ENCODE measurements at regions not wholly inside any gene's neighbourhood (a gene's known extent, or its start where the extent isn't known, plus 50 kb on each side); places are given as distances from the start of the nearest gene placed in this dataset.

- WGBS, 2 donors, result 71 to 85% methylated on average over 21 of the region's 21 CpGs
- no peak overlapping the region for H3K4me3 ChIP-seq (ENCODE audit: low read depth, poor library complexity, severe bottlenecking)
- no peak for TF ChIP-seq POLR2A (IDR thresholded peaks at IDR 0.05)
- no peak for TF ChIP-seq CTCF (IDR thresholded peaks at IDR 0.05)
- intact Hi-C loops (cut with DNase I; ENCODE audit: low total_unique reads), result no loop called here
- no peak for DNase-seq (ENCODE audit: low spot score in 2 of 2)
These were observed 383.4 kb downstream of the LMO7 start for GRCh38 chr13:76019421-76020044.

GRCh38 chr13:76017861-76018556 is 381.9 kb downstream of the LMO7 start:
- 90 to 95% methylated on average over 5 of the region's 5 CpGs for WGBS, 2 donors
- no peak for TF ChIP-seq CTCF (IDR thresholded peaks at IDR 0.05)
- no peak for TF ChIP-seq POLR2A (IDR thresholded peaks at IDR 0.05)
- intact Hi-C loops (cut with DNase I; ENCODE audit: low total_unique reads), result no loop called here
- no peak overlapping the region for H3K4me3 ChIP-seq (ENCODE audit: low read depth, poor library complexity, severe bottlenecking)
- DNase-seq (ENCODE audit: low spot score in 2 of 2), result no peak

- intact Hi-C loops (cut with DNase I; ENCODE audit: low total_unique reads), result no loop called here
- H3K4me3 ChIP-seq (ENCODE audit: low read depth, poor library complexity, severe bottlenecking), result no peak overlapping the region
- TF ChIP-seq CTCF (IDR thresholded peaks at IDR 0.05) (no peak), POLR2A (IDR thresholded peaks at IDR 0.05) (no peak)
- WGBS, 2 donors, result 94 to 96% methylated on average over 3 of the region's 3 CpGs
- DNase-seq (ENCODE audit: low spot score in 2 of 2), result no peak
These were observed 380.8 kb downstream of the LMO7 start for GRCh38 chr13:76016799-76017400.

- intact Hi-C loops (cut with DNase I; ENCODE audit: low total_unique reads), result no loop called here
- WGBS, 2 donors, result 38 to 45% methylated on average over 5 of the region's 5 CpGs
- no peak for TF ChIP-seq CTCF (IDR thresholded peaks at IDR 0.05)
- TF ChIP-seq POLR2A (IDR thresholded peaks at IDR 0.05), result no peak
- no peak overlapping the region for H3K4me3 ChIP-seq (ENCODE audit: low read depth, poor library complexity, severe bottlenecking)
- DNase-seq (ENCODE audit: low spot score in 2 of 2), result no peak
These were observed 378.5 kb downstream of the LMO7 start for GRCh38 chr13:76014406-76015318.

GRCh38 chr13:76012091-76012721 is 376.1 kb downstream of the LMO7 start:
- intact Hi-C loops (cut with DNase I; ENCODE audit: low total_unique reads), result no loop called here
- DNase-seq (ENCODE audit: low spot score in 2 of 2), result no peak
- TF ChIP-seq POLR2A (IDR thresholded peaks at IDR 0.05) (no peak), CTCF (IDR thresholded peaks at IDR 0.05) (no peak)
- 66 to 74% methylated on average over 2 of the region's 2 CpGs for WGBS, 2 donors
- H3K4me3 ChIP-seq (ENCODE audit: low read depth, poor library complexity, severe bottlenecking), result no peak overlapping the region
